ENCODE measurements at regions not wholly inside any gene's neighbourhood (a gene's known extent, or its start where the extent isn't known, plus 50 kb on each side); places are given as distances from the start of the nearest gene placed in this dataset.

DNA sequence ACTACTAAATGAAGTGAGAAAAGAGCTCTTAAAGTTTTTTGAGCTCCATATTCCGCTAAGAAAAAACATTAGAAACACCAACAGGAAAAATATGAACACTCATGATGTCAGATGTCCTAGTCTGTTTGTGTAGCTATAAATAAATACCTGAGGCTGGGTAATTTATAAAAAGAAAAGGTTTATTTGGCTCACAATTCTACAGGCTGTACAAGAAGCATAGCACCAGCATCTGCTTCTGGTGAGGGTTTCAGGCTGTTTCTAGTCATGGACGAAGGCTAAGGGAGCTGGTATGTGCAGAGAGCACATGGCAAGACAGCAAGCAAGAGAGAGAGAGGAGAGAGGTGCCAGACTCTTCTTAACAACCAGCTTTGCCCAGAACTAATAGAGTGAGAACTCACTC lies 186.2 kb downstream of the PLK2 start:
- peaks cover 8% of the 10 kb centered on the region for H3K4me1 Mint-ChIP-seq (ENCODE audit: low read depth, unreplicated experiment)
- H3K9me3 ChIP-seq: no peaks in the 10 kb centered on the region
- H3K36me3 Mint-ChIP-seq (ENCODE audit: insufficient read depth, unreplicated experiment): no peaks in the 10 kb centered on the region
- no peaks in the 10 kb centered on the region for H3K36me3 ChIP-seq (ENCODE audit: control insufficient read depth, insufficient read depth, low read length)
- no peaks in the 10 kb centered on the region for H3K27me3 ChIP-seq (replicated peaks; ENCODE audit: control insufficient read depth, insufficient read depth, low read length)
- TF ChIP-seq, protein P1, sequence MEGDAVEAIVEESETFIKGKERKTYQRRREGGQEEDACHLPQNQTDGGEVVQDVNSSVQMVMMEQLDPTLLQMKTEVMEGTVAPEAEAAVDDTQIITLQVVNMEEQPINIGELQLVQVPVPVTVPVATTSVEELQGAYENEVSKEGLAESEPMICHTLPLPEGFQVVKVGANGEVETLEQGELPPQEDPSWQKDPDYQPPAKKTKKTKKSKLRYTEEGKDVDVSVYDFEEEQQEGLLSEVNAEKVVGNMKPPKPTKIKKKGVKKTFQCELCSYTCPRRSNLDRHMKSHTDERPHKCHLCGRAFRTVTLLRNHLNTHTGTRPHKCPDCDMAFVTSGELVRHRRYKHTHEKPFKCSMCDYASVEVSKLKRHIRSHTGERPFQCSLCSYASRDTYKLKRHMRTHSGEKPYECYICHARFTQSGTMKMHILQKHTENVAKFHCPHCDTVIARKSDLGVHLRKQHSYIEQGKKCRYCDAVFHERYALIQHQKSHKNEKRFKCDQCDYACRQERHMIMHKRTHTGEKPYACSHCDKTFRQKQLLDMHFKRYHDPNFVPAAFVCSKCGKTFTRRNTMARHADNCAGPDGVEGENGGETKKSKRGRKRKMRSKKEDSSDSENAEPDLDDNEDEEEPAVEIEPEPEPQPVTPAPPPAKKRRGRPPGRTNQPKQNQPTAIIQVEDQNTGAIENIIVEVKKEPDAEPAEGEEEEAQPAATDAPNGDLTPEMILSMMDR (IDR thresholded peaks at IDR 0.05; ENCODE audit: insufficient read depth in 1 of 2, low read depth in 1 of 2, low read length in 1 of 2, severe bottlenecking in 1 of 2, unreplicated experiment in 1 of 2): no peak
- peaks cover 7% of the 10 kb centered on the region for H3K9me3 Mint-ChIP-seq (ENCODE audit: unreplicated experiment)
- no peaks in the 10 kb centered on the region for H3K4me1 ChIP-seq
- no peak overlapping the region for H3K4me3 Mint-ChIP-seq (ENCODE audit: unreplicated experiment)
- DNase-seq: no peak
- intact Hi-C loops (cut with micrococcal nuclease; ENCODE audit: unreplicated experiment): no loop called here
- no peak overlapping the region for H3K4me3 ChIP-seq (ENCODE audit: low read depth, low read length)
- no peaks in the 10 kb centered on the region for H3K27me3 Mint-ChIP-seq (ENCODE audit: insufficient read depth, unreplicated experiment)
- CTCF ChIA-PET: no interaction called here
- BruUV-seq (replicated peaks): no TSS peak
- H3K27ac Mint-ChIP-seq (ENCODE audit: unreplicated experiment): no peak overlapping the region
- POLR2A ChIA-PET: no interaction called here

DNA sequence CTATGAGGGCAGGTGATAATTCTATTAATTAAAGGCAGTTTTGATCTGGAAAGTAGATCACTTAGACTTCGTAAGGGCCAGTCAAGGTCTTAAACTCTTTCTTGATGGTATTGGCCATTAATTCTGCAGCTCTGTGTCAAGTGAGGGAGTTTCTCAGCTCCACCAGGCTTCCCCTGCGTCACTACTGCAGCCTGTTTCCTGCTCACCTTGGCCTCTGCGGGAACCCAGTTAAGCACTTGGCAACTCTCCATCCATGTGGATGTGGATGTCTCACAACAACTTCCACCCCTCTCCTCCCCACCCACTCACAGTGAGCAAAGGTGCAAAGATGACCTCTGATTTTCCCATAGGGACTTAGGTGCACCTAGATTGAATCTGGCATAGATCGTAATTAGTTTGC lies 191.6 kb downstream of the PLK2 start:
- intact Hi-C loops (cut with micrococcal nuclease; ENCODE audit: unreplicated experiment): no loop called here
- TF ChIP-seq, protein P1 (IDR thresholded peaks at IDR 0.05; ENCODE audit: insufficient read depth in 1 of 2, low read depth in 1 of 2, low read length in 1 of 2, severe bottlenecking in 1 of 2, unreplicated experiment in 1 of 2): no peak
- POLR2A ChIA-PET: no interaction called here

DNA sequence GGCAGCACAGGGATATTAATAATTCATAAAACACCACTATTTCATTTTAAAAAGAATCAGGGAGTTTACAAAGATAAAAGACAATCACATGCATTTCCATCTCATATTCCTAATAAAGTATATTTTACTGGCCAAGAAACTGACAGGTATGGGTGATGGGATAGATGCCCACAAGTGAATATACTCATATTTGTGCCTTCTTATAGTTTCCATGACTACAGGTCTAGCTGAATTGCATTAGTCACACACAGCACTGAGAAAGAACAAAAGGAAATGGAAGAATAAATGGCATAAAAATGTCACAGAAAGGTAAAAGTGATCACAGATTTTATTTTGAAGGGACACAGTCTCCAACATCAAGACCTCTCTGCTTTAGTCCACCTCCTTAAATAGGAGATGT lies 193.5 kb downstream of the PLK2 start:
- no peaks in the 10 kb centered on the region for H3K27me3 ChIP-seq (replicated peaks; ENCODE audit: control insufficient read depth, insufficient read depth, low read length)
- TF ChIP-seq, protein P1 (IDR thresholded peaks at IDR 0.05; ENCODE audit: insufficient read depth in 1 of 2, low read depth in 1 of 2, low read length in 1 of 2, severe bottlenecking in 1 of 2, unreplicated experiment in 1 of 2): no peak
- no peaks in the 10 kb centered on the region for H3K27me3 Mint-ChIP-seq (ENCODE audit: insufficient read depth, unreplicated experiment)
- no peak for DNase-seq
- intact Hi-C loops (cut with micrococcal nuclease; ENCODE audit: unreplicated experiment): no loop called here
- no peaks in the 10 kb centered on the region for H3K36me3 ChIP-seq (ENCODE audit: control insufficient read depth, insufficient read depth, low read length)
- H3K4me3 ChIP-seq (ENCODE audit: low read depth, low read length): no peak overlapping the region
- no TSS peak for BruUV-seq (replicated peaks)
- no peaks in the 10 kb centered on the region for H3K4me1 ChIP-seq
- ChIA-PET CTCF (no interaction called here), POLR2A (no interaction called here)
- peaks cover 10% of the 10 kb centered on the region for H3K9me3 Mint-ChIP-seq (ENCODE audit: unreplicated experiment)
- peaks cover 8% of the 10 kb centered on the region for H3K4me1 Mint-ChIP-seq (ENCODE audit: low read depth, unreplicated experiment)
- H3K9me3 ChIP-seq: no peaks in the 10 kb centered on the region
- H3K27ac Mint-ChIP-seq (ENCODE audit: unreplicated experiment): no peak overlapping the region
- no peak overlapping the region for H3K4me3 Mint-ChIP-seq (ENCODE audit: unreplicated experiment)
- H3K36me3 Mint-ChIP-seq (ENCODE audit: insufficient read depth, unreplicated experiment): no peaks in the 10 kb centered on the region

More for the DNA sequence above, 191.6 kb downstream of the PLK2 start:
- no peaks in the 10 kb centered on the region for H3K4me1 ChIP-seq
- H3K4me1 Mint-ChIP-seq (ENCODE audit: low read depth, unreplicated experiment): peaks cover 8% of the 10 kb centered on the region
- H3K36me3 Mint-ChIP-seq (ENCODE audit: insufficient read depth, unreplicated experiment): no peaks in the 10 kb centered on the region
- no TSS peak for BruUV-seq (replicated peaks)
- no peak overlapping the region for H3K4me3 Mint-ChIP-seq (ENCODE audit: unreplicated experiment)
- DNase-seq: no peak
- no peaks in the 10 kb centered on the region for H3K36me3 ChIP-seq (ENCODE audit: control insufficient read depth, insufficient read depth, low read length)
- no peaks in the 10 kb centered on the region for H3K27me3 ChIP-seq (replicated peaks; ENCODE audit: control insufficient read depth, insufficient read depth, low read length)
- H3K9me3 ChIP-seq: no peaks in the 10 kb centered on the region
- H3K27me3 Mint-ChIP-seq (ENCODE audit: insufficient read depth, unreplicated experiment): no peaks in the 10 kb centered on the region
- H3K4me3 ChIP-seq (ENCODE audit: low read depth, low read length): no peak overlapping the region
- peaks cover 10% of the 10 kb centered on the region for H3K9me3 Mint-ChIP-seq (ENCODE audit: unreplicated experiment)
- no peak overlapping the region for H3K27ac Mint-ChIP-seq (ENCODE audit: unreplicated experiment)
- CTCF ChIA-PET: no interaction called here
